GM10248 (cell line): ENCODE measurements at regions not wholly inside any gene's neighbourhood (a gene's known extent, or its start where the extent isn't known, plus 50 kb on each side); places are given as distances from the start of the nearest gene placed in this dataset.
"Not testable (repeated sequence)": the region's sequence is repeated elsewhere in the genome, so short reads cannot be mapped to it uniquely, and the experiment has no call there.

Source experiments
- CTCF ChIA-PET: fragments of 300-600 bp; sonication (Branson Sonifier 250); formaldehyde crosslinking; extraction: SDS; loops from one replicate; lab custom pipeline; 2021; ENCODE audit warnings: antibody characterized with exemption; lab: Yijun Ruan, JAX
- POLR2A ChIA-PET: fragments of 350-650 bp; sonication (Branson Sonifier 250); formaldehyde crosslinking; extraction: SDS; loops from one replicate; lab custom pipeline; 2020; ENCODE audit warnings: antibody characterized with exemption; lab: Yijun Ruan, JAX
- DNase-seq: peaks from one replicate; pipeline ENCODE4 v3.0.0; 2012; ENCODE audit errors: extremely low spot score
- TF ChIP-seq, protein P1 (sequence below): IDR thresholded peaks from 2 replicates; pipeline ENCODE4 v1.5.1; 2012; ENCODE audit warnings: mild to moderate bottlenecking, low read depth; ENCODE audit errors: extremely low read depth, missing control alignments, control extremely low read depth

DNA sequence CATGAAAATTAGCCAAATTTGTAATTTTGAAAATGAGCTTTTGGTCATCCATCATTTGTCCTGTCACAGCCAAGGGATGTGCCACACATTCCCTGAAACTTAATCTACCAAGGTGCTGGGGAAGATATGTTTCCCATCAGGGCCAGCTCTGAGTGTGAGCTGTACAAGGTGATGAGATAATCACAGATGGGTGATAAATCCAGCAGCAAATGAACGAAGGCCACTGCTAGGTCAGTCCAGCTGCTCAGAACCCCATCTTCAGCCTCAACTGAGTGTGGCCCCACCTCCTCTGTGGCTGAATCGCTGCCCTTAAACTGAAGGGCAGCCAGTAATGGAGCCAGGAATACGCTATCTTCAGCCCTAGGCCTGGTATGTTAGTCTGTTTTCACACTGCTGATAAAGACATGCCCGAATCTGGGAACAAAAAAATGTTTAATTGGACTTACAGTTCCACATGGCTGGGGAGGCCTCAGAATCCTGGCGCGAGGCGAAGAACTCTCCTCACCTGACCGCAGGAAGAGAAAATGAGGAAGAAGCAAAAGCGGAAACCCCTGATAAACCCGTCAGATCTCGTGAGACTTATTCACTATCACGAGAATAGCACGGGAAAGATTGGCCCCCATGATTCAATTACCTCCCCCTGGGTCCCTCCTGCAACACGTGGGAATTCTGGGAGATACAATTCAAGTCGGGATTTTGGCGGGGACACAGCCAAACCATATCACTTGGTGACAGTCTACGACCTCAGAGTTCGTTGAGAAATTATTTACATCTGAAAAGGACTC lies 553.0 kb downstream of the NTRK3 start:
- CTCF ChIA-PET, result no interaction called here
- POLR2A ChIA-PET, result no interaction called here
- TF ChIP-seq, protein P1, sequence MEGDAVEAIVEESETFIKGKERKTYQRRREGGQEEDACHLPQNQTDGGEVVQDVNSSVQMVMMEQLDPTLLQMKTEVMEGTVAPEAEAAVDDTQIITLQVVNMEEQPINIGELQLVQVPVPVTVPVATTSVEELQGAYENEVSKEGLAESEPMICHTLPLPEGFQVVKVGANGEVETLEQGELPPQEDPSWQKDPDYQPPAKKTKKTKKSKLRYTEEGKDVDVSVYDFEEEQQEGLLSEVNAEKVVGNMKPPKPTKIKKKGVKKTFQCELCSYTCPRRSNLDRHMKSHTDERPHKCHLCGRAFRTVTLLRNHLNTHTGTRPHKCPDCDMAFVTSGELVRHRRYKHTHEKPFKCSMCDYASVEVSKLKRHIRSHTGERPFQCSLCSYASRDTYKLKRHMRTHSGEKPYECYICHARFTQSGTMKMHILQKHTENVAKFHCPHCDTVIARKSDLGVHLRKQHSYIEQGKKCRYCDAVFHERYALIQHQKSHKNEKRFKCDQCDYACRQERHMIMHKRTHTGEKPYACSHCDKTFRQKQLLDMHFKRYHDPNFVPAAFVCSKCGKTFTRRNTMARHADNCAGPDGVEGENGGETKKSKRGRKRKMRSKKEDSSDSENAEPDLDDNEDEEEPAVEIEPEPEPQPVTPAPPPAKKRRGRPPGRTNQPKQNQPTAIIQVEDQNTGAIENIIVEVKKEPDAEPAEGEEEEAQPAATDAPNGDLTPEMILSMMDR, result no peak
- no peak for DNase-seq

DNA sequence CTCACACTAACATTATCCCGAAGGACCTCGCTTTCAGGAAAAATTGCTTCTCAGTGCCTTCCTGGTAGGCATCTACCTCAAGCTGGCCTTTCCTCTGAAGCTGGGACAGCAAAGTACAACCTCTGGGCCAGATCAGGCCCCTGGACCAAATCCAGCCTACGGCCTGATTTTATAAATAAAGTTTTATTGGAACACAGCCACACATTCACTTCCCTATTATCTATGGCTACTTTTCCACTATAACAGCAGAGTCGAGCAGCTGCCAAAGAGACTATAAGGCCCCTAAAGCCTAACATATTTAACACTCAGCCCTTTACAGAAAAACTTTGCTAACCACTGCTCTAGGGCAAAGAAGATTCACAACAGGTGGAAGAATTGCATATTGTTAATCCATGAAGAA lies 554.3 kb downstream of the NTRK3 start:
- no peak for DNase-seq
- ChIA-PET CTCF (interaction anchor here (1.5 kb wide), 1 partner anchor 10 kb away, joined by 3 read pairs; no protein-coding TSS in a partner anchor), POLR2A (no interaction called here)
- TF ChIP-seq, protein P1, result no peak

DNA sequence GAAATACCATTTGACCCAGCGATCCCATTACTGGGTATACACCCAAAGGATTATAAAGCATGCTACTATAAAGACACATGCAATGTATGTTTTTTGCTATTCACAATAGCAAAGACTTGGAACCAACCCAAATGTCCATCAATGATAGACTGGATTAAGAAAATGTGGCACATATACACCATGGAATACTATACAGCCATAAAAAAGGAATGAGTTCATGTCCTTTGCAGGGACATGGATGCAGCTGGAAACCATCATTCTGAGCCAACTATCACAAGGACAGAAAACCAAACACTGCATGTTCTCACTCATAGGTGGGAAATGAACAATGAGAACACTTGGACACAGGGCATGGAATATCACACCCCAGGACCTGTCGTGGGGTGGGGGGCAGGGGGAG lies 558.1 kb downstream of the NTRK3 start:
- CTCF ChIA-PET, DNase-seq, POLR2A ChIA-PET: not testable (repeated sequence)

DNA sequence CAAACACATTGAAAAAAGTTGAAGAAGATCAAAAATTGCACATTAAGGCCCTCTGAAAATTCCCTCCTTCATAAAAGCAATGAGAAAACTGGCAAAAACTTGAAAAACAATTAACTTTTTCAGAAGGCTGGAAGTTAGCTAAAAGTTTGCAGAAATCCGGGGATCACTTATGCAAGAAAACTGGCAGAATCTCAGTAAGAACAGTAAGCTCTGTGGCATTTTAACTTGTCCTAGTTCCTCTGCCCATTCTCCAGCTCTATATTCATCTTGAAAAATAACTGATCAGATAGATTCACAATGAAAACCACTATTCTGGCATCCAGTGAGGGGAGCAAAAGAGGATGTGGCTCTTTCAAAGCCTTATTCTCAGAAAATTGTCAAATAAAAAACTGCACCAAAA lies 566.8 kb downstream of the NTRK3 start:
- POLR2A ChIA-PET, result no interaction called here
- TF ChIP-seq, protein P1, result no peak
- CTCF ChIA-PET, result no interaction called here
- no peak for DNase-seq

DNA sequence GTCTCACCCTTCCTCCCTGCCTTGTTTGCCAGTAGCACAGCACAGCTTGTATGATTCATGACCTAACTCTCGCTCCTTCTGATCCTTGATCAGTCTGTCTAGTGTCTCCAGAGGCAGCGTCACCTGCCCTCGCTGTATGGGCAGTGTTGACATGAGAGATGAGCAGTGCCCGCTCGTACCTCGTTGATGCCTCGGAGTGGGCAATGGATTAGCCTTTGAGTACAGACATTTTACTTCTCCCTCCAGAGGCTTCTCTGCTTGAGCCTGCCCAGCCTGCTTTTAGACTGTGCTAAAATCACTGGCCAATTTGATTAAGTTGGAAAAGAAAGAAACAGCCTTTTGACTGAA lies 569.0 kb downstream of the NTRK3 start:
- no peak for DNase-seq
- TF ChIP-seq, protein P1, result no peak
- ChIA-PET POLR2A (no interaction called here), CTCF (no interaction called here)

DNA sequence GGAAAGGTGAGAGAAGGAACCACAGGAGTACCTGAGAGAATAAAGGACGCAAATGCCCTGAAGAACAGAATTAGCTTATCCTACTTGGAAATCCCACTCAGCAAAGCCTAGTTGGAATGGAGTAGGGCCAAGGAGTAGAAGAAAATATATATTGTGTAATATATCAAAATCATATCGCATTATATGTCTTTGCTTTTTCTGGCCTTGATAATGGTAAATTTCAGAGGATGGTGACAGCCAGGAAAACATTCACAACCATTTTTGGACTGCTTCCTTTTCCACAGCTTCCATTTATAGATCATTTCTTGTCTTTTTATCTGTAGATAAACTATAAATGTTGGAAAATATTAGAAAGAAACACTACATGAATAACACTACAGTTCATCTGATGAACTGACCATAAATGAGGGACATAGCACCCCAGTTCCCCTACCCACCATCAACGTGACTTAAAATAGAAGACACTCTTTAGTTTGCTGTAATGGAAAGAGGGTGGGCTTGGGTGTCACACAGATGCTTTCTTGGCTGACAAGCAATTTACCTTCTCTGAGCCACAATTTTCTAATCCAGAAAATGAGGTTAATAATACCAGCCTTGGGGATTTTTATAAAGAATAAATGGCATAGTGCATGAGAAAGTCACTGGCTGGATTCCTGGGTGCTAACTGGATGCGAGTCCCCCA lies 569.6 kb downstream of the NTRK3 start:
- POLR2A ChIA-PET, result no interaction called here
- CTCF ChIA-PET, result no interaction called here
- no peak for DNase-seq
- TF ChIP-seq, protein P1, result no peak

DNA sequence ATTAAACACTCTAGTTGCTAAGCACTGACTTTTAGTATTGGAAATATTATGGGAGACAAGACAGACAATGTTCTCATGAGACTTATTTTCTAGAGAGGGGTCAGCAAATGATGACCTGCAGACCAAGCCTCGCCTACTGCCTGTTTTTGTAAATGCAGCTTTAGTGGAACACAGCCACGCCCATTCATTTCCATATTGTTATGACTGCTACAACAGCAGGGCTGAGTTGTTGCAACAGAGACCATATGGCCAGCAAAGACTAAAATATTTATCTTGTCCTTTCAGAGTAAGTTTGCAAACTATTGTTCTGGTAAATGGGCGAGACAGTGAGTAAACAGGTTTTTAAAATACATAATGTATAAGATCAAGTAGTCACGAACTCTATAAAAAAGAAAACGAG lies 570.2 kb downstream of the NTRK3 start:
- no peak for DNase-seq
- ChIA-PET CTCF (interaction anchor here (1.2 kb wide), 1 partner anchor 122 kb away, joined by 3 read pairs; no protein-coding TSS in a partner anchor), POLR2A (no interaction called here)
- TF ChIP-seq, protein P1, result no peak
